KG1 (cell line): ENCODE measurements at regions not wholly inside any gene's neighbourhood (a gene's known extent, or its start where the extent isn't known, plus 50 kb on each side); places are given as distances from the start of the nearest gene placed in this dataset.
"Not testable (repeated sequence)": the region's sequence is repeated elsewhere in the genome, so short reads cannot be mapped to it uniquely, and the experiment has no call there.

ENCODE experiments used
- DNase-seq: peaks from one replicate; lab custom pipeline; 2025; lab: John Stamatoyannopoulos, UW

- no peak for DNase-seq
Measured at GRCh38 chr18:59800897-59801296, 98.9 kb upstream of the PMAIP1 start.

- DNase-seq: no peak
Measured at GRCh38 chr18:59799383-59800015, 100.3 kb upstream of the PMAIP1 start.

GRCh38 chr18:59795882-59796281 lies 98.7 kb upstream of the CCBE1 start:
- no peak for DNase-seq

GRCh38 chr18:59792353-59792752 lies 95.1 kb upstream of the CCBE1 start:
- no peak for DNase-seq

GRCh38 chr18:59790346-59790936 lies 93.2 kb upstream of the CCBE1 start:
- not testable (repeated sequence) for DNase-seq

GRCh38 chr18:59788791-59789106 lies 91.5 kb upstream of the CCBE1 start:
- no peak for DNase-seq

GRCh38 chr18:59787998-59788790 lies 91.0 kb upstream of the CCBE1 start:
- no peak for DNase-seq

GRCh38 chr18:59784694-59785093 lies 87.5 kb upstream of the CCBE1 start:
- DNase-seq: no peak

- no peak for DNase-seq
Measured at GRCh38 chr18:59783138-59783537, 85.9 kb upstream of the CCBE1 start.

- DNase-seq: no peak
Measured at GRCh38 chr18:59779979-59780378, 82.8 kb upstream of the CCBE1 start.

GRCh38 chr18:59778434-59778833 lies 81.2 kb upstream of the CCBE1 start:
- DNase-seq: no peak

- DNase-seq: no peak
Measured at GRCh38 chr18:59777636-59778035, 80.4 kb upstream of the CCBE1 start.

GRCh38 chr18:59769129-59769865 lies 72.1 kb upstream of the CCBE1 start:
- DNase-seq: no peak

GRCh38 chr18:59768409-59768808 lies 71.2 kb upstream of the CCBE1 start:
- no peak for DNase-seq

GRCh38 chr18:59767732-59768131 lies 70.5 kb upstream of the CCBE1 start:
- no peak for DNase-seq

GRCh38 chr18:59765343-59765742 lies 68.1 kb upstream of the CCBE1 start:
- no peak for DNase-seq

- DNase-seq: no peak
Measured at GRCh38 chr18:59764281-59764680, 67.1 kb upstream of the CCBE1 start.

- no peak for DNase-seq
Measured at GRCh38 chr18:59763541-59764136, 66.4 kb upstream of the CCBE1 start.

- DNase-seq: no peak
Measured at GRCh38 chr18:59760619-59761600, 63.7 kb upstream of the CCBE1 start.

- no peak for DNase-seq
Measured at GRCh38 chr18:59760212-59760611, 63.0 kb upstream of the CCBE1 start.

GRCh38 chr18:59758837-59759236 lies 61.6 kb upstream of the CCBE1 start:
- DNase-seq: no peak
